Mesenchymal stem cell (in vitro differentiated cells and primary cell): ENCODE measurements at regions not wholly inside any gene's neighbourhood (a gene's known extent, or its start where the extent isn't known, plus 50 kb on each side); places are given as distances from the start of the nearest gene placed in this dataset.

Experiments used
- DNase-seq: peaks from one replicate; pipeline ENCODE4 v3.0.0-alpha.2; 2013
- H2AFZ ChIP-seq: one replicate; pipeline ENCODE4 v1.6.1; 2013; ENCODE audit warnings: low read depth, mild to moderate bottlenecking, control low read depth, inconsistent platforms, low read length, moderate library complexity
- H2AK5ac ChIP-seq: 2 replicates; pipeline ENCODE4 v1.6.1; 2013; ENCODE audit warnings: low read length, moderate library complexity, mild to moderate bottlenecking, inconsistent platforms; ENCODE audit not compliant: severe bottlenecking
- H2BK120ac ChIP-seq: one replicate; pipeline ENCODE4 v1.6.1; 2013; ENCODE audit warnings: low read depth, mild to moderate bottlenecking, inconsistent platforms, low read length, moderate library complexity
- H2BK12ac ChIP-seq, 2 experiments: one replicate each; pipeline ENCODE4 v1.6.1; 2013; ENCODE audit warnings: inconsistent platforms in 2 of 2, low read length in 2 of 2, mild to moderate bottlenecking in 2 of 2, moderate library complexity in 2 of 2, control low read depth in 1 of 2
- H2BK15ac ChIP-seq: one replicate; pipeline ENCODE4 v1.6.1; 2013; ENCODE audit warnings: mild to moderate bottlenecking, low read depth, inconsistent platforms; ENCODE audit not compliant: poor library complexity, severe bottlenecking
- H2BK5ac ChIP-seq: 2 replicates; pipeline ENCODE4 v1.6.1; 2013; ENCODE audit warnings: low read depth, mild to moderate bottlenecking, low read length, control low read depth, inconsistent platforms; ENCODE audit not compliant: poor library complexity, severe bottlenecking
- H3K14ac ChIP-seq, 2 experiments: one replicate each; pipeline ENCODE4 v1.6.1; 2013; ENCODE audit warnings: inconsistent platforms in 2 of 2, low read length in 2 of 2, control low read depth in 1 of 2, mild to moderate bottlenecking in 1 of 2, moderate library complexity in 1 of 2
- H3K18ac ChIP-seq, 2 experiments: one replicate each; pipeline ENCODE4 v1.6.1; 2013; ENCODE audit warnings: inconsistent platforms in 2 of 2, low read length in 2 of 2, control low read depth in 1 of 2, low read depth in 1 of 2, mild to moderate bottlenecking in 1 of 2
- H3K23ac ChIP-seq, 2 experiments: one replicate each; pipeline ENCODE4 v1.6.1; 2013; ENCODE audit warnings: inconsistent platforms in 2 of 2, low read length in 2 of 2, mild to moderate bottlenecking in 2 of 2, moderate library complexity in 2 of 2, control low read depth in 1 of 2
- H3K27ac ChIP-seq: 2 replicates; pipeline ENCODE4 v1.5.1; 2013; ENCODE audit warnings: mild to moderate bottlenecking, moderate library complexity, low read length, control low read depth, inconsistent platforms; ENCODE audit not compliant: poor library complexity, severe bottlenecking
- H3K27me3 ChIP-seq, 2 experiments: 2 replicates each; pipeline versions ENCODE4 v1.6.1 to v1.7.0; 2013; ENCODE audit warnings: low read length in 2 of 2, mild to moderate bottlenecking in 2 of 2, moderate library complexity in 2 of 2, control low read depth in 1 of 2, inconsistent platforms in 1 of 2; ENCODE audit not compliant: control insufficient read depth in 1 of 2, insufficient read depth in 1 of 2
- H3K36me3 ChIP-seq, 2 experiments: 2 replicates each; pipeline versions ENCODE4 v1.6.1 to v1.7.0; 2013; ENCODE audit warnings: low read length in 2 of 2, control low read depth in 1 of 2, inconsistent platforms in 1 of 2, low read depth in 1 of 2, mild to moderate bottlenecking in 1 of 2; ENCODE audit not compliant: insufficient read depth in 2 of 2, control insufficient read depth in 1 of 2
- H3K4ac ChIP-seq, 2 experiments: one replicate each; pipeline ENCODE4 v1.6.1; 2013; ENCODE audit warnings: inconsistent platforms in 2 of 2, low read length in 2 of 2, mild to moderate bottlenecking in 2 of 2, moderate library complexity in 2 of 2, control low read depth in 1 of 2, low read depth in 1 of 2
- H3K4me1 ChIP-seq: 2 replicates; pipeline ENCODE4 v1.6.1; 2013; ENCODE audit warnings: low read depth, low read length, control low read depth; ENCODE audit not compliant: control insufficient read depth, insufficient read depth
- H3K4me2 ChIP-seq: 2 replicates; pipeline ENCODE4 v1.6.1; 2013; ENCODE audit warnings: low read length, mild to moderate bottlenecking, inconsistent platforms; ENCODE audit not compliant: poor library complexity, severe bottlenecking
- H3K4me3 ChIP-seq, 2 experiments: 2 replicates each; pipeline versions ENCODE4 v1.5.1 to v1.7.0; 2013; ENCODE audit warnings: low read length in 2 of 2, mild to moderate bottlenecking in 2 of 2, control low read depth in 1 of 2, low read depth in 1 of 2; ENCODE audit not compliant: insufficient read depth in 1 of 2
- H3K79me1 ChIP-seq: replicated peaks from 2 replicates; pipeline ENCODE4 v1.6.1; 2013; ENCODE audit warnings: mild to moderate bottlenecking, control low read depth, low read length, inconsistent platforms; ENCODE audit not compliant: poor library complexity, severe bottlenecking
- H3K9ac ChIP-seq: 2 replicates; pipeline ENCODE4 v1.7.0; 2013; ENCODE audit warnings: mild to moderate bottlenecking, low read length, moderate library complexity
- H3K9me3 ChIP-seq: 2 replicates; pipeline ENCODE4 v1.7.0; 2013; ENCODE audit warnings: mild to moderate bottlenecking, low read length; ENCODE audit not compliant: control insufficient read depth
- H4K8ac ChIP-seq: one replicate; pipeline ENCODE4 v1.6.1; 2013; ENCODE audit warnings: inconsistent platforms, mild to moderate bottlenecking, low read length, moderate library complexity
- H4K91ac ChIP-seq: one replicate; pipeline ENCODE4 v1.6.1; 2013; ENCODE audit warnings: mild to moderate bottlenecking, low read length, inconsistent platforms
- WGBS: methylation state at CpG from one replicate; pipeline ENCODE4 v1.1.7; 2013; ENCODE audit warnings: mixed read lengths; 5-methylcytosine and 5-hydroxymethylcytosine counted together

DNA sequence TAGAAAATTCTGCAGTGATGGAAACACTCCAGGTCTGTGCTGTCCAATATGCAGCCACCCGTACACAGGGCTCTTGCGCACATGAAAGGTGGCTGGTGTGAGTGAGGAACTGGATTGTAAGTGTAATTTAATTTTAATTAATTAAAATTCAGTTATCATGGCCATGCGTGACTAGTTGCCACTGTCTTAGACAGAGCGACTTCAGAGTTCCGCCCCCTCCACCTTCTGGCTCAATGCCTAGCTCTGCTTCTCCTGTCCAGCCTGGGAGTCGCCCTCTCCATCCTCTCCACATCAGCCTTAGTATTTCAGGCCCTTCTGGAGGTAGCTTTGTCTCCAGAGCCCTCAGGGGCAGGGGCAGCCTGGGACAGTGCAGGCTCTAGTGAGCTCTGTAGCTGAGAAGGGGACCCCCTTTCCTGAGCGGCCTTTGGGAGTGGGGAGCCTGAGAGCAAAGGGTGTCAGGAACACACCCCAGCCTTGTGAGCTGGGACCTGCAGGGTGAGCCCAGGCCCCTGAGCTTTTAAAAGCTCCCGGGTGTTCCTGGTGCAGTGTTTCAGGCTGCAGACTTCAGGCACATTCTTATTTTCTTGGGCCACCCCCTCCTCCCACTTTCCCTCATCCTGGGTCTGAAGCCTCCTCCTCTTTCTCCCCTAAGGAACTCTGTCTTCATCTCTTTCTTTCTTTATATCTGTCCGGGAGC, 99.4 kb downstream of the IRF8 start:
- Histone ChIP-seq H3K36me3 (no peaks in the 10 kb centered on the region), H2BK12ac (no peak overlapping the region), H2BK15ac (no peak overlapping the region), H3K4me3 (no peak overlapping the region), H3K79me1 (no peaks in the 10 kb centered on the region), H4K91ac (no peak overlapping the region), H3K27me3 (peaks cover 5 to 75% of the 10 kb centered on the region in 2 experiments), H3K9ac (no peak overlapping the region), H2AFZ (no peak overlapping the region), H3K18ac (no peak overlapping the region), H3K23ac (no peak overlapping the region), H3K4ac (no peak overlapping the region), H3K27ac (no peak overlapping the region), H3K14ac (no peak overlapping the region), H2AK5ac (no peak overlapping the region), H3K4me2 (no peak overlapping the region), H3K4me1 (no peaks in the 10 kb centered on the region), H4K8ac (no peak overlapping the region), H2BK120ac (no peak overlapping the region), H3K9me3 (no peaks in the 10 kb centered on the region), H2BK5ac (no peak overlapping the region)
- no peak for DNase-seq
- 94% methylated on average over 8 of the region's 9 CpGs for WGBS

DNA sequence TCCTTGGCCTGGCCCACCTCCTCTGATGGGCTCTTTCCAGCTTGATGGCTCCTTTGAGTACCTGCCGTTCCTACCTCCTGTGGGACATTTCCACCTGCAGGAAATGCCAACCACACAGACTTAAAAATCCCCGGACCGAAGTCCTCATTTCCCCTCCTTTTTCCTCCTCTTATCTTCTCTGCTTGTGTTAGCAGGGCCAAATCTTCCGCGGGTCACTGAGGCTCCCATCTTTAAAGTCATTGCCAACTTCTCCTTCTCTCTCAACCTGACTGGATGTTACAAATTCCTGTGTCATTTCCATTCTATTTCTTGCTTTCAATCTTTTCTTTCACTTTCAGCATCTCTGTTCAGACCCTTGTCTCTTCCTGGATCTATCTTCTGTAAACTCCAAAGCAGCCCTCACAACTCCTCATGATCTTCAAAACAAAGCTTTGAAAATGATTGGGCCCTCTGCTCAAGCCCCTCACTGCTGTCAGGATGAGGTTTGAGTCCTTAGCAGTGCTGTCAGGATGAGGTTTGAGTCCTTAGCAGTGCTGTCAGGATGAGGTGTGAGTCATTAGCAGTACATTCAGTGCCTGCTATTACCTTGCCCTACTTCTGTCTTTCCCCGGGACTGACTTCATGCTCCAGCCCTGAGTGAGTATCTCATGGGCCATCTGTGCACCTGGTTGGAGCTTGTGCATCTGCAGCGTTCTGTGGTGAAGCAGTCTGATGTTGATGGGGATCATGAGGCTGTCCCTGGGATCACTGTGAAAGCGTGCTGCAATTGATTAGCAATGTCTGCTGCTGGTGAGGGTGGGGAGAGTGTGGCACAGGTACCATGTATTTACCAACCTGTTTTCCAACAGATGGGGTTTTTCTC, 100.1 kb downstream of the IRF8 start:
- peaks cover 9 to 75% of the 10 kb centered on the region in 2 experiments for H3K27me3 ChIP-seq
- H3K4me3 ChIP-seq, result no peak overlapping the region
- no peaks in the 10 kb centered on the region for H3K4me1 ChIP-seq
- 76% methylated on average over 7 of the region's 8 CpGs for WGBS
- DNase-seq, result no peak
- no peak overlapping the region for H4K91ac ChIP-seq
- no peak overlapping the region for H2BK15ac ChIP-seq
- no peak overlapping the region for H2AK5ac ChIP-seq
- no peak overlapping the region for H3K4me2 ChIP-seq
- no peaks in the 10 kb centered on the region for H3K36me3 ChIP-seq
- no peaks in the 10 kb centered on the region for H3K79me1 ChIP-seq
- H2BK12ac ChIP-seq, result no peak overlapping the region
- H2BK120ac ChIP-seq, result no peak overlapping the region
- no peak overlapping the region for H3K27ac ChIP-seq
- H3K18ac ChIP-seq, result no peak overlapping the region
- no peak overlapping the region for H2BK5ac ChIP-seq
- H3K23ac ChIP-seq, result peak overlapping the region in 1 of 2 experiments; percentile 3
- no peak overlapping the region for H3K4ac ChIP-seq
- no peaks in the 10 kb centered on the region for H3K9me3 ChIP-seq
- no peak overlapping the region for H2AFZ ChIP-seq
- H3K14ac ChIP-seq, result no peak overlapping the region
- no peak overlapping the region for H3K9ac ChIP-seq
- H4K8ac ChIP-seq, result no peak overlapping the region

DNA sequence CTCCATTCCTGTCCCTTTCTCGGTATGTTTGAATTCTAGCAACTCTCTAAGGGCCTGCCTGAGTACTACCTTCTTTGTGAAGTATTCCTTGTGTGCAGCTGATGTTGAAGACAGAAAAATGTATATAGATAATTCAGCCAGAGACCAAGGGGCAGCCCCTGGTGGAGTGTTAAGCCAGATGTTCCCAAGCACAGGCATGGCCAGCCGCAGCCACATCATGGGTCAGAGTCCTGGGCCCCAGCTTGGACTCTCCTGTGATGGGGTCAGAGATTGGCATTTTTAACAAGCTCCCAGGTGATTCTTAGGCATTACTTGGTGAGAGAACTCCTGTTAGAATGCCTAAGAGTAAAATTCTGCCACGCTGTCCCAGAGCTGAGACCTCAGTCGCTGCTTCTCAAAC, 100.8 kb downstream of the IRF8 start:
- H2BK15ac ChIP-seq, result no peak overlapping the region
- H3K27me3 ChIP-seq, result peaks cover 9 to 75% of the 10 kb centered on the region in 2 experiments
- no peak overlapping the region for H2AFZ ChIP-seq
- H3K18ac ChIP-seq, result no peak overlapping the region
- no peaks in the 10 kb centered on the region for H3K36me3 ChIP-seq
- no peak overlapping the region for H3K9ac ChIP-seq
- no peaks in the 10 kb centered on the region for H3K4me1 ChIP-seq
- no peak overlapping the region for H3K27ac ChIP-seq
- H4K8ac ChIP-seq, result no peak overlapping the region
- no peaks in the 10 kb centered on the region for H3K79me1 ChIP-seq
- DNase-seq, result no peak
- H3K23ac ChIP-seq, result no peak overlapping the region
- H2BK5ac ChIP-seq, result no peak overlapping the region
- no peak overlapping the region for H3K4ac ChIP-seq
- H3K9me3 ChIP-seq, result no peaks in the 10 kb centered on the region
- H3K4me3 ChIP-seq, result no peak overlapping the region
- no peak overlapping the region for H3K14ac ChIP-seq
- no peak overlapping the region for H2AK5ac ChIP-seq
- no peak overlapping the region for H4K91ac ChIP-seq
- H3K4me2 ChIP-seq, result no peak overlapping the region
- no peak overlapping the region for H2BK120ac ChIP-seq
- no peak overlapping the region for H2BK12ac ChIP-seq
- WGBS, result 98% methylated on average over 4 of the region's 4 CpGs

- H3K27ac ChIP-seq, result no peak overlapping the region
- no peak overlapping the region for H4K8ac ChIP-seq
- H2BK120ac ChIP-seq, result no peak overlapping the region
- H2BK12ac ChIP-seq, result no peak overlapping the region
- no peak overlapping the region for H3K4me2 ChIP-seq
- no peaks in the 10 kb centered on the region for H3K36me3 ChIP-seq
- DNase-seq, result no peak
- no peak overlapping the region for H3K9ac ChIP-seq
- H2BK15ac ChIP-seq, result no peak overlapping the region
- no peak overlapping the region for H3K4me3 ChIP-seq
- H3K18ac ChIP-seq, result no peak overlapping the region
- H4K91ac ChIP-seq, result no peak overlapping the region
- H3K79me1 ChIP-seq, result no peaks in the 10 kb centered on the region
- 87% methylated on average over 4 of the region's 6 CpGs for WGBS
- no peak overlapping the region for H3K23ac ChIP-seq
- no peak overlapping the region for H2AFZ ChIP-seq
- no peak overlapping the region for H3K4ac ChIP-seq
- H3K27me3 ChIP-seq, result peaks cover 9 to 61% of the 10 kb centered on the region in 2 experiments
- no peak overlapping the region for H2AK5ac ChIP-seq
- no peaks in the 10 kb centered on the region for H3K9me3 ChIP-seq
- no peaks in the 10 kb centered on the region for H3K4me1 ChIP-seq
- H3K14ac ChIP-seq, result no peak overlapping the region
- H2BK5ac ChIP-seq, result no peak overlapping the region
These were observed 103.4 kb downstream of the IRF8 start for GRCh38 chr16:86002178-86002900.
